RCC 7860 (cell line): ENCODE measurements at regions not wholly inside any gene's neighbourhood (a gene's known extent, or its start where the extent isn't known, plus 50 kb on each side); places are given as distances from the start of the nearest gene placed in this dataset.

Source experiments
- DNase-seq: peaks from one replicate; pipeline ENCODE4 v3.0.0-alpha.2; 2015; ENCODE audit warnings: low spot score
- FAIRE-seq: peaks from 2 replicates; lab custom pipeline; 2012; peaks lifted over from hg19 to GRCh38; lab: Jason Lieb, UNC

- no peak for DNase-seq
- no peak for FAIRE-seq
Measured at GRCh38 chr15:96882121-96882772, 551.7 kb downstream of the NR2F2 start.

- DNase-seq (peak; percentile 76), FAIRE-seq (peak; percentile 65)
Measured at GRCh38 chr15:96887730-96888129, 557.2 kb downstream of the NR2F2 start.

GRCh38 chr15:96888764-96889163 lies 558.3 kb downstream of the NR2F2 start:
- no peak for DNase-seq
- FAIRE-seq, result no peak

- DNase-seq, result no peak
- FAIRE-seq, result no peak
Measured at GRCh38 chr15:96889734-96890480, 559.4 kb downstream of the NR2F2 start.

GRCh38 chr15:96891046-96891445 lies 560.5 kb downstream of the NR2F2 start:
- DNase-seq, result no peak
- no peak for FAIRE-seq

- DNase-seq (peak; percentile 26), FAIRE-seq (no peak)
Measured at GRCh38 chr15:96893159-96893906, 562.8 kb downstream of the NR2F2 start.

- FAIRE-seq (no peak), DNase-seq (no peak)
Measured at GRCh38 chr15:96894659-96895058, 564.2 kb downstream of the NR2F2 start.

GRCh38 chr15:96896766-96897165 lies 566.3 kb downstream of the NR2F2 start:
- FAIRE-seq (no peak), DNase-seq (no peak)

GRCh38 chr15:96914081-96914480 lies 583.6 kb downstream of the NR2F2 start:
- no peak for DNase-seq
- FAIRE-seq, result no peak

GRCh38 chr15:96916750-96917149 lies 586.2 kb downstream of the NR2F2 start:
- no peak for FAIRE-seq
- no peak for DNase-seq

- DNase-seq (no peak), FAIRE-seq (no peak)
Measured at GRCh38 chr15:96924570-96924969, 594.1 kb downstream of the NR2F2 start.

GRCh38 chr15:96947296-96948229 lies 617.1 kb downstream of the NR2F2 start:
- DNase-seq (no peak), FAIRE-seq (no peak)

GRCh38 chr15:96948981-96949380 lies 618.5 kb downstream of the NR2F2 start:
- FAIRE-seq (no peak), DNase-seq (no peak)

- FAIRE-seq (no peak), DNase-seq (no peak)
Measured at GRCh38 chr15:96958721-96959120, 628.2 kb downstream of the NR2F2 start.

- FAIRE-seq (no peak), DNase-seq (no peak)
Measured at GRCh38 chr15:96959501-96959900, 629.0 kb downstream of the NR2F2 start.

GRCh38 chr15:96960711-96961480 lies 630.4 kb downstream of the NR2F2 start:
- FAIRE-seq (no peak), DNase-seq (no peak)

GRCh38 chr15:96966554-96966953 lies 636.1 kb downstream of the NR2F2 start:
- FAIRE-seq, result no peak
- DNase-seq, result no peak

GRCh38 chr15:96969732-96970710 lies 639.5 kb downstream of the NR2F2 start:
- FAIRE-seq, result no peak
- DNase-seq, result no peak

- DNase-seq (no peak), FAIRE-seq (no peak)
Measured at GRCh38 chr15:96972201-96972600, 641.7 kb downstream of the NR2F2 start.
